Panc1 (cell line): ENCODE measurements at regions not wholly inside any gene's neighbourhood (a gene's known extent, or its start where the extent isn't known, plus 50 kb on each side); places are given as distances from the start of the nearest gene placed in this dataset.

Experiments used
- POLR2AphosphoS5 ChIP-seq: IDR thresholded peaks from 2 replicates; pipeline ENCODE4 v1.6.1; 2012; ENCODE audit warnings: mild to moderate bottlenecking, low read depth, low read length, moderate library complexity
- SIN3A ChIP-seq: IDR thresholded peaks from 2 replicates; pipeline ENCODE4 v1.6.1; 2012; ENCODE audit warnings: low read depth, mild to moderate bottlenecking, low read length, moderate library complexity, borderline replicate concordance; ENCODE audit not compliant: insufficient read depth
- TCF7L2 ChIP-seq: IDR thresholded peaks from 2 replicates; pipeline ENCODE4 v1.6.1; 2011; ENCODE audit warnings: mild to moderate bottlenecking, low read depth, low read length, inconsistent platforms
- TF ChIP-seq, protein P1 (sequence below), 2 experiments: IDR thresholded peaks; 2 replicates each; pipeline ENCODE4 v1.6.1; 2011 to 2012; ENCODE audit warnings: low read depth in 2 of 2, control low read depth in 1 of 2, low read length in 1 of 2, mild to moderate bottlenecking in 1 of 2, moderate library complexity in 1 of 2; ENCODE audit not compliant: insufficient read depth in 1 of 2
- TF ChIP-seq, protein P2 (sequence below): fragments of 450-650 bp; IDR thresholded peaks from 2 replicates; pipeline ENCODE4 v1.5.1; 2017; ENCODE audit warnings: mild to moderate bottlenecking

DNA sequence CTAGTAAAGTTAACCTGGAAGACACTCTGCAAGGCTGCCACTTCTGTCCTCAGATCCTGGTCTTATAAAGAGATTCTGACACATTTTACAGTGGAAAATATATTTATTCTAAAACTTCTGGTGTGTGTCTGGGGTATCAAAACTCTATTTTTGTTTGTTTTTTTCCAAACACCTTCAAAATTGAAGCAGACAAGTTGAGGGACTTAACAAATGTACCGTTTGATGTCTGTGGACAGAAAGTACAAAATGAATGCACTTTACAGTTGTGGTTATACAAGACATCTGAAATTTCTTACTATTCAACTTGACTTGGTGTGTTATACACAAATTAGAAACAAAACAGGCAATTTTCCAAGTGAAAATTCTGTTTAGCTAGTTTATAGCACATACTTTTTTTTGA, 823.2 kb upstream of the SALL3 start:
- TF ChIP-seq, protein P1, sequence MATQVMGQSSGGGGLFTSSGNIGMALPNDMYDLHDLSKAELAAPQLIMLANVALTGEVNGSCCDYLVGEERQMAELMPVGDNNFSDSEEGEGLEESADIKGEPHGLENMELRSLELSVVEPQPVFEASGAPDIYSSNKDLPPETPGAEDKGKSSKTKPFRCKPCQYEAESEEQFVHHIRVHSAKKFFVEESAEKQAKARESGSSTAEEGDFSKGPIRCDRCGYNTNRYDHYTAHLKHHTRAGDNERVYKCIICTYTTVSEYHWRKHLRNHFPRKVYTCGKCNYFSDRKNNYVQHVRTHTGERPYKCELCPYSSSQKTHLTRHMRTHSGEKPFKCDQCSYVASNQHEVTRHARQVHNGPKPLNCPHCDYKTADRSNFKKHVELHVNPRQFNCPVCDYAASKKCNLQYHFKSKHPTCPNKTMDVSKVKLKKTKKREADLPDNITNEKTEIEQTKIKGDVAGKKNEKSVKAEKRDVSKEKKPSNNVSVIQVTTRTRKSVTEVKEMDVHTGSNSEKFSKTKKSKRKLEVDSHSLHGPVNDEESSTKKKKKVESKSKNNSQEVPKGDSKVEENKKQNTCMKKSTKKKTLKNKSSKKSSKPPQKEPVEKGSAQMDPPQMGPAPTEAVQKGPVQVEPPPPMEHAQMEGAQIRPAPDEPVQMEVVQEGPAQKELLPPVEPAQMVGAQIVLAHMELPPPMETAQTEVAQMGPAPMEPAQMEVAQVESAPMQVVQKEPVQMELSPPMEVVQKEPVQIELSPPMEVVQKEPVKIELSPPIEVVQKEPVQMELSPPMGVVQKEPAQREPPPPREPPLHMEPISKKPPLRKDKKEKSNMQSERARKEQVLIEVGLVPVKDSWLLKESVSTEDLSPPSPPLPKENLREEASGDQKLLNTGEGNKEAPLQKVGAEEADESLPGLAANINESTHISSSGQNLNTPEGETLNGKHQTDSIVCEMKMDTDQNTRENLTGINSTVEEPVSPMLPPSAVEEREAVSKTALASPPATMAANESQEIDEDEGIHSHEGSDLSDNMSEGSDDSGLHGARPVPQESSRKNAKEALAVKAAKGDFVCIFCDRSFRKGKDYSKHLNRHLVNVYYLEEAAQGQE (IDR thresholded peaks at IDR 0.05; ENCODE audit: insufficient read depth in 1 of 2, low read depth in 2 of 2, low read length in 1 of 2): no peak
- TF ChIP-seq, protein P2, sequence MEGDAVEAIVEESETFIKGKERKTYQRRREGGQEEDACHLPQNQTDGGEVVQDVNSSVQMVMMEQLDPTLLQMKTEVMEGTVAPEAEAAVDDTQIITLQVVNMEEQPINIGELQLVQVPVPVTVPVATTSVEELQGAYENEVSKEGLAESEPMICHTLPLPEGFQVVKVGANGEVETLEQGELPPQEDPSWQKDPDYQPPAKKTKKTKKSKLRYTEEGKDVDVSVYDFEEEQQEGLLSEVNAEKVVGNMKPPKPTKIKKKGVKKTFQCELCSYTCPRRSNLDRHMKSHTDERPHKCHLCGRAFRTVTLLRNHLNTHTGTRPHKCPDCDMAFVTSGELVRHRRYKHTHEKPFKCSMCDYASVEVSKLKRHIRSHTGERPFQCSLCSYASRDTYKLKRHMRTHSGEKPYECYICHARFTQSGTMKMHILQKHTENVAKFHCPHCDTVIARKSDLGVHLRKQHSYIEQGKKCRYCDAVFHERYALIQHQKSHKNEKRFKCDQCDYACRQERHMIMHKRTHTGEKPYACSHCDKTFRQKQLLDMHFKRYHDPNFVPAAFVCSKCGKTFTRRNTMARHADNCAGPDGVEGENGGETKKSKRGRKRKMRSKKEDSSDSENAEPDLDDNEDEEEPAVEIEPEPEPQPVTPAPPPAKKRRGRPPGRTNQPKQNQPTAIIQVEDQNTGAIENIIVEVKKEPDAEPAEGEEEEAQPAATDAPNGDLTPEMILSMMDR: no peak
- TF ChIP-seq POLR2AphosphoS5 (no peak), SIN3A (no peak), TCF7L2 (no peak)
